ENCODE measurements at regions not wholly inside any gene's neighbourhood (a gene's known extent, or its start where the extent isn't known, plus 50 kb on each side); places are given as distances from the start of the nearest gene placed in this dataset.

GRCh38 chr6:92586236-92586977 lies 833.0 kb downstream of the EPHA7 start:
- no peak overlapping the region for H3K9ac ChIP-seq (ENCODE audit: low read depth in 1 of 2, low read length in 2 of 2)
- H3K27me3 ChIP-seq (ENCODE audit: control insufficient read depth in 4 of 4, insufficient read depth in 4 of 4, low read length in 3 of 4) = no peaks in the 10 kb centered on the region
- H3K36me3 ChIP-seq (ENCODE audit: control insufficient read depth in 4 of 4, insufficient read depth in 3 of 4, low read depth in 1 of 4, low read length in 3 of 4) = no peaks in the 10 kb centered on the region
- no peak for TF ChIP-seq JUND (IDR thresholded peaks at IDR 0.05)
- TF ChIP-seq ZBTB33 (IDR thresholded peaks at IDR 0.05) = no peak
- TF ChIP-seq RXRA (IDR thresholded peaks at IDR 0.05) = no peak
- TF ChIP-seq HNF4A (conservative IDR thresholded peaks at IDR 0.05) = no peak
- no peak for TF ChIP-seq MAX (IDR thresholded peaks at IDR 0.05)
- no peak for TF ChIP-seq FOXA2 (IDR thresholded peaks at IDR 0.05)
- TF ChIP-seq EGR1 (IDR thresholded peaks at IDR 0.05; ENCODE audit: low read depth in 2 of 2) = no peak
- TF ChIP-seq FOXA1 (IDR thresholded peaks at IDR 0.05) = no peak
- TF ChIP-seq ATF3 (IDR thresholded peaks at IDR 0.05) = no peak
- TF ChIP-seq CTCF (IDR thresholded peaks at IDR 0.05; ENCODE audit: low read depth, low read length, missing input control) = no peak
- no peak for TF ChIP-seq TAF1 (conservative IDR thresholded peaks at IDR 0.05)
- no peak for TF ChIP-seq HNF4G (IDR thresholded peaks at IDR 0.05)
- no peak for TF ChIP-seq YY1 (IDR thresholded peaks at IDR 0.05)
- TF ChIP-seq REST (IDR thresholded peaks at IDR 0.05) = no peak
- no peak for TF ChIP-seq RAD21 (IDR thresholded peaks at IDR 0.05)
- H3K9me3 ChIP-seq (ENCODE audit: control insufficient read depth in 4 of 4, low read length in 3 of 4) = peaks cover 0 to 3% (median 0%) of the 10 kb centered on the region in 4 donors
- H3K4me1 ChIP-seq (ENCODE audit: control insufficient read depth in 4 of 4, insufficient read depth in 4 of 4, low read length in 3 of 4) = no peaks in the 10 kb centered on the region
- no peak overlapping the region for H3K4me3 ChIP-seq (ENCODE audit: low read depth in 1 of 3, low read length in 3 of 3)
- 57% methylated on average over 8 of the region's 8 CpGs for WGBS
- DNase-seq (ENCODE audit: low spot score) = no peak
- H3K27ac ChIP-seq (ENCODE audit: low read depth in 1 of 2, low read length in 2 of 2) = no peak overlapping the region

GRCh38 chr6:92582211-92582610 lies 837.1 kb downstream of the EPHA7 start:
- Histone ChIP-seq H3K9me3 (ENCODE audit: control insufficient read depth in 4 of 4, low read length in 3 of 4) (peaks cover 0 to 4% (median 0%) of the 10 kb centered on the region in 4 donors), H3K4me3 (ENCODE audit: low read depth in 1 of 3, low read length in 3 of 3) (no peak overlapping the region), H3K9ac (ENCODE audit: low read depth in 1 of 2, low read length in 2 of 2) (no peak overlapping the region), H3K36me3 (ENCODE audit: control insufficient read depth in 4 of 4, insufficient read depth in 3 of 4, low read depth in 1 of 4, low read length in 3 of 4) (no peaks in the 10 kb centered on the region), H3K4me1 (ENCODE audit: control insufficient read depth in 4 of 4, insufficient read depth in 4 of 4, low read length in 3 of 4) (no peaks in the 10 kb centered on the region), H3K27ac (ENCODE audit: low read depth in 1 of 2, low read length in 2 of 2) (no peak overlapping the region), H3K27me3 (ENCODE audit: control insufficient read depth in 4 of 4, insufficient read depth in 4 of 4, low read length in 3 of 4) (no peaks in the 10 kb centered on the region)
- no peak for DNase-seq (ENCODE audit: low spot score)
- WGBS = 59% methylated on average over 1 of the region's 1 CpG
- no peak for TF ChIP-seq YY1 (IDR thresholded peaks at IDR 0.05)
- no peak for TF ChIP-seq RAD21 (IDR thresholded peaks at IDR 0.05)
- TF ChIP-seq RXRA (IDR thresholded peaks at IDR 0.05) = no peak
- TF ChIP-seq FOXA1 (IDR thresholded peaks at IDR 0.05) = no peak
- no peak for TF ChIP-seq CTCF (IDR thresholded peaks at IDR 0.05; ENCODE audit: low read depth, low read length, missing input control)
- TF ChIP-seq EGR1 (IDR thresholded peaks at IDR 0.05; ENCODE audit: low read depth in 2 of 2) = no peak
- no peak for TF ChIP-seq TAF1 (conservative IDR thresholded peaks at IDR 0.05)
- no peak for TF ChIP-seq JUND (IDR thresholded peaks at IDR 0.05)
- no peak for TF ChIP-seq FOXA2 (IDR thresholded peaks at IDR 0.05)
- TF ChIP-seq SP1 (IDR thresholded peaks at IDR 0.05) = no peak
- TF ChIP-seq HNF4A (conservative IDR thresholded peaks at IDR 0.05) = no peak
- no peak for TF ChIP-seq NR2F2 (IDR thresholded peaks at IDR 0.05)
- TF ChIP-seq HNF4G (IDR thresholded peaks at IDR 0.05) = no peak
- no peak for TF ChIP-seq REST (IDR thresholded peaks at IDR 0.05)

Measured in liver (tissue), 8 donors.